RPMI7951 (cell line): ENCODE measurements at regions not wholly inside any gene's neighbourhood (a gene's known extent, or its start where the extent isn't known, plus 50 kb on each side); places are given as distances from the start of the nearest gene placed in this dataset.
A peak's percentile ranks its signal among the peaks of the same experiment; 100 is the strongest.

Source experiments
- DNase-seq: peaks from one replicate; pipeline ENCODE4 v3.0.0-alpha.2; 2012; ENCODE audit warnings: low read depth

- peak; percentile 34 for DNase-seq
These were observed 256.7 kb upstream of the FN1 start for GRCh38 chr2:215692387-215693079.

GRCh38 chr2:215691346-215691745, 255.5 kb upstream of the FN1 start:
- no peak for DNase-seq

- no peak for DNase-seq
These were observed 251.5 kb upstream of the FN1 start for GRCh38 chr2:215687149-215688031.

GRCh38 chr2:215685238-215685990, 249.5 kb upstream of the FN1 start:
- peak; percentile 58 for DNase-seq

GRCh38 chr2:215684448-215685237, 248.8 kb upstream of the FN1 start:
- DNase-seq, result peak; percentile 71

- no peak for DNase-seq
These were observed 247.4 kb upstream of the FN1 start for GRCh38 chr2:215683295-215683694.

GRCh38 chr2:215681799-215682596, 246.1 kb upstream of the FN1 start:
- DNase-seq, result no peak

- DNase-seq, result peak; percentile 93
These were observed 245.0 kb upstream of the FN1 start for GRCh38 chr2:215680605-215681598.

- DNase-seq, result no peak
These were observed 242.2 kb upstream of the FN1 start for GRCh38 chr2:215678094-215678493.

- DNase-seq, result peak; percentile 74
These were observed 241.6 kb upstream of the FN1 start for GRCh38 chr2:215677481-215677880.

- no peak for DNase-seq
These were observed 236.5 kb upstream of the FN1 start for GRCh38 chr2:215672406-215672805.

- DNase-seq, result no peak
These were observed 235.8 kb upstream of the FN1 start for GRCh38 chr2:215671691-215672090.

GRCh38 chr2:215671244-215671643, 235.4 kb upstream of the FN1 start:
- DNase-seq, result no peak

GRCh38 chr2:215670396-215670795, 234.5 kb upstream of the FN1 start:
- no peak for DNase-seq

GRCh38 chr2:215668378-215668775, 232.5 kb upstream of the FN1 start:
- DNase-seq, result no peak

- no peak for DNase-seq
These were observed 231.9 kb upstream of the FN1 start for GRCh38 chr2:215667585-215668377.

- DNase-seq, result peak; percentile 96
These were observed 229.1 kb upstream of the FN1 start for GRCh38 chr2:215664847-215665525.

- DNase-seq, result no peak
These were observed 226.8 kb upstream of the FN1 start for GRCh38 chr2:215662715-215663114.
